AG04450 (cell line): ENCODE measurements at regions not wholly inside any gene's neighbourhood (a gene's known extent, or its start where the extent isn't known, plus 50 kb on each side); places are given as distances from the start of the nearest gene placed in this dataset.

Source experiments
- CTCF ChIA-PET: fragments of 300-600, 350-600 bp; formaldehyde crosslinking; extraction: SDS; loops from one replicate; lab custom pipeline; 2022; ENCODE audit warnings: antibody characterized with exemption, inconsistent platforms; lab: Charles Lee
- POLR2A ChIA-PET: fragments of 350-600 bp; formaldehyde crosslinking; extraction: SDS; loops from one replicate; lab custom pipeline; 2021; ENCODE audit warnings: antibody characterized with exemption, inconsistent platforms; lab: Yijun Ruan, JAX
- DNase-seq: peaks from one replicate; pipeline ENCODE4 v3.0.0-alpha.2; 2011; ENCODE audit warnings: low read depth, low spot score
- H3K27ac ChIP-seq: one replicate; pipeline ENCODE4 v1.5.1; 2012; ENCODE audit warnings: low read depth, low read length, control low read depth
- H3K27me3 ChIP-seq: one replicate; pipeline ENCODE4 v1.6.0; 2012; ENCODE audit warnings: low read length; ENCODE audit not compliant: control insufficient read depth, insufficient read depth
- H3K4me3 ChIP-seq: 2 replicates; pipeline ENCODE4 v1.5.1; 2011; ENCODE audit warnings: mild to moderate bottlenecking, low read depth, low read length, control low read depth
- H3K9me3 ChIP-seq: 2 replicates; pipeline ENCODE4 v1.5.1; 2012; ENCODE audit warnings: low read length; ENCODE audit not compliant: control insufficient read depth, insufficient read depth
- TF ChIP-seq, protein P1 (sequence below): IDR thresholded peaks from 2 replicates; pipeline ENCODE4 v1.5.1; 2011; ENCODE audit warnings: low read depth, low read length, control low read depth, inconsistent platforms

DNA sequence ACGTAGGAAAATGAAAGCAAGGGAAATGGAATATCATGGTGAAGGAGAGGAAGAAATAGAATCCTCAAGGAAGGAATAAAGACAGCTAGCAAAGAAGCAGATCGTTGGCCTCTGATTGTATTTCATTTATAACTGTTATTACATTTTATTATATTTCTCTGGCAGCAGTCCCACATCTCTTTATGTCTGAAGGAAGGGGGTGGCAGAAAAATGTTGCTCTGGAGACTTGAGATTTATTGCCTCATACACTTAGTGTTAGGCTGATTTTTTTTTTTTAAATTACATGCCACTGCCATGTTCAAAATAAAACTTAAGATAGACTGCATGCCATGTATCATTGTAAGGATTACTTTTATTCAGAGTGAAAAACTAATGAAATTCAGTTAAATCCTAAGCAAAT is 971.7 kb upstream of the CHORDC1 start:
- Histone ChIP-seq H3K27me3 (no peaks in the 10 kb centered on the region), H3K27ac (no peak overlapping the region), H3K9me3 (no peaks in the 10 kb centered on the region), H3K4me3 (no peak overlapping the region)
- POLR2A ChIA-PET, result no interaction called here
- CTCF ChIA-PET, result no interaction called here
- no peak for DNase-seq
- TF ChIP-seq, protein P1, sequence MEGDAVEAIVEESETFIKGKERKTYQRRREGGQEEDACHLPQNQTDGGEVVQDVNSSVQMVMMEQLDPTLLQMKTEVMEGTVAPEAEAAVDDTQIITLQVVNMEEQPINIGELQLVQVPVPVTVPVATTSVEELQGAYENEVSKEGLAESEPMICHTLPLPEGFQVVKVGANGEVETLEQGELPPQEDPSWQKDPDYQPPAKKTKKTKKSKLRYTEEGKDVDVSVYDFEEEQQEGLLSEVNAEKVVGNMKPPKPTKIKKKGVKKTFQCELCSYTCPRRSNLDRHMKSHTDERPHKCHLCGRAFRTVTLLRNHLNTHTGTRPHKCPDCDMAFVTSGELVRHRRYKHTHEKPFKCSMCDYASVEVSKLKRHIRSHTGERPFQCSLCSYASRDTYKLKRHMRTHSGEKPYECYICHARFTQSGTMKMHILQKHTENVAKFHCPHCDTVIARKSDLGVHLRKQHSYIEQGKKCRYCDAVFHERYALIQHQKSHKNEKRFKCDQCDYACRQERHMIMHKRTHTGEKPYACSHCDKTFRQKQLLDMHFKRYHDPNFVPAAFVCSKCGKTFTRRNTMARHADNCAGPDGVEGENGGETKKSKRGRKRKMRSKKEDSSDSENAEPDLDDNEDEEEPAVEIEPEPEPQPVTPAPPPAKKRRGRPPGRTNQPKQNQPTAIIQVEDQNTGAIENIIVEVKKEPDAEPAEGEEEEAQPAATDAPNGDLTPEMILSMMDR, result no peak

DNA sequence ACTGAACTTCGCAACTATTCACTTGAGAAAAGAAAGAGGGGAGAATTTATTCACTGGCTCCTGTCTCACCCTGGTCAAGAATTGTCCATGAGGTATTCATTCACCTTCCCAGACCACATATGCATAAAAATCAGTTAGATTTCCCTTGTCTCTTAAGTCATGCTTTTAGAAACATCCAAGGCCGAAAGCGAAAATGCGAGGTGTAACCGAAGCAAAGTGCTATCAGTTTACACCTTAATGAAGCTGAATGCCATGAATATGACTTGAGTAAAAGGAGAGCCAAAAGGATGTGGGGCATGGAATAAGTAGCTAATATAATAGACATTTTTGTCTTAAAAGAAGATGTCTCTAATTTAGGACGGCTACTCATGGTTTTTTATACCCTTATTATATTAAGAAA is 965.6 kb upstream of the CHORDC1 start:
- POLR2A ChIA-PET, result no interaction called here

DNA sequence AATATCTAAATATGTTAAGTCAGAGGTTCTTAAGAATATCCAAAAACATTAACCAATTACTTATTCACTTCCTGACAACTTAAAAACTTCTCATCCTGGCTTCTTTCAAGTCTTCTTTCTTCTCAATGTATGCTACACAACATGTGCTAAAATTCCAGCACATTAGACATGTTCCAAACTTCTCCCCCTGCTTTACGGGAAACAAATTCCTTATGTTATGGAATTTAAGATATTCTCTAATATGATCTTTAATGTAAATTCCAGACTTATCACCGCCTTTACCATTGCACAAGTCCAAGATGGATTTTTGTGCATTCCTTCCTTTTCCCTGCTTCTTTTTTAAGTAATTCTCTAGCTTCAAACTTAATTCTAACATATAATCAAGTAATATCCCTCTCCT is 964.5 kb upstream of the CHORDC1 start:
- TF ChIP-seq, protein P1, result no peak
- ChIA-PET POLR2A (no interaction called here), CTCF (no interaction called here)
- Histone ChIP-seq H3K4me3 (no peak overlapping the region), H3K27ac (no peak overlapping the region), H3K9me3 (no peaks in the 10 kb centered on the region; the same call in 1 of the 2 replicates), H3K27me3 (no peaks in the 10 kb centered on the region)
- DNase-seq, result no peak

More for the DNA sequence above, 965.6 kb upstream of the CHORDC1 start:
- no peaks in the 10 kb centered on the region for H3K27me3 ChIP-seq
- TF ChIP-seq, protein P1, result no peak
- no peak overlapping the region for H3K4me3 ChIP-seq
- no peak overlapping the region for H3K27ac ChIP-seq
- no peak for DNase-seq
- CTCF ChIA-PET, result no interaction called here
- H3K9me3 ChIP-seq, result no peaks in the 10 kb centered on the region; the same call in 1 of the 2 replicates

DNA sequence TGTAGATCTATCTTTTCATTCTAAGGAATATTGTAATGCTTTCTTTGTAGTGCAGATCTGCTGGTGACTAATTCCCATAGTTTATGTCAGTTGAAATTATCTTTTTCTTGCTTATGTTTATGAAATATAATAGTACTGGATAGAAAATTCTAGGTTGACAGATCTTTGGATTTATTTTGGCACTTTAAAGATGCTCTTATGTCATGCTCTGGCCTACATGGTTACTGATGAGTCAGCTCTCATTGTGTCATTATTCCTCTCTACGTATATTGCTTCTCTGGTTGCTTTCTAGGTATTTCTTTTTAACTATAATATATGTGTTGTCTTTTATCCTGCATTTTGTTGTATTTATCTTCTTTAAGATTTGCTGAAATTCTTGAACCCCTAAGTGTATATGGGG is 955.5 kb upstream of the CHORDC1 start:
- Histone ChIP-seq H3K4me3 (no peak overlapping the region), H3K27me3 (no peaks in the 10 kb centered on the region), H3K27ac (no peak overlapping the region), H3K9me3 (no peaks in the 10 kb centered on the region)
- no peak for DNase-seq
- CTCF ChIA-PET, result no interaction called here
- POLR2A ChIA-PET, result no interaction called here
- TF ChIP-seq, protein P1, result no peak

DNA sequence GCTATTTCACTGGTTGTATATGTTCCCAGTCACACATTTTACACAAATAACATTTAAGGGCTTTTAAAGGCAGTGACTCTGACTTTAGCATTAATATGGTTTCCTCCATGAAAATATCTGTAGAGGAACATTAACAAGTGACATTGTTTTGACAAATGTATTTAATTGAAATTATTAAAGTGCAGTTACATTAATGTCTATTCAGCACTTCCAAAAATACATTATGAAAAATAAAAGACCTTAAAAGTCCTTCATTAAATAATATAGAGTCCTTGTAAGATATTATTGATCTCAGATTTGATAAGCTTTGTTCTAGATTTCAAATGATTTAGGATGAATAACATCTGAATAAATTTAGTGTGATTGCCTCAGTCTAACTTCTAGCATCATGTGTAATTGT is 951.9 kb upstream of the CHORDC1 start:
- no peaks in the 10 kb centered on the region for H3K27me3 ChIP-seq
- no peaks in the 10 kb centered on the region for H3K9me3 ChIP-seq
- TF ChIP-seq, protein P1, result no peak
- CTCF ChIA-PET, result interaction anchor here (0.6 kb wide), 1 partner anchor 547 kb away, joined by 3 read pairs; no protein-coding TSS in a partner anchor
- H3K27ac ChIP-seq, result no peak overlapping the region
- no peak for DNase-seq
- POLR2A ChIA-PET, result no interaction called here
- H3K4me3 ChIP-seq, result no peak overlapping the region
